Transverse colon (tissue), 3 donors: ENCODE measurements at regions not wholly inside any gene's neighbourhood (a gene's known extent, or its start where the extent isn't known, plus 50 kb on each side); places are given as distances from the start of the nearest gene placed in this dataset.

Source experiments
- CTCF ChIP-seq, 5 experiments: fragments of 200-600 bp in 3 of 5; fragments of 450-650 bp in 2 of 5; sonication (generic) in 3 of 5; IDR thresholded peaks; 1 replicate in 2 of 5; 2 replicates in 3 of 5; pipeline ENCODE4 v1.5.1; 2016 to 2017; ENCODE audit warnings: antibody characterized with exemption in 5 of 5, inconsistent platforms in 3 of 5, mild to moderate bottlenecking in 2 of 5, moderate library complexity in 1 of 5
- EP300 ChIP-seq: sonication (generic); formaldehyde crosslinking; IDR thresholded peaks from one replicate; pipeline ENCODE4 v1.6.1; 2017; ENCODE audit warnings: antibody characterized with exemption, low read depth

DNA sequence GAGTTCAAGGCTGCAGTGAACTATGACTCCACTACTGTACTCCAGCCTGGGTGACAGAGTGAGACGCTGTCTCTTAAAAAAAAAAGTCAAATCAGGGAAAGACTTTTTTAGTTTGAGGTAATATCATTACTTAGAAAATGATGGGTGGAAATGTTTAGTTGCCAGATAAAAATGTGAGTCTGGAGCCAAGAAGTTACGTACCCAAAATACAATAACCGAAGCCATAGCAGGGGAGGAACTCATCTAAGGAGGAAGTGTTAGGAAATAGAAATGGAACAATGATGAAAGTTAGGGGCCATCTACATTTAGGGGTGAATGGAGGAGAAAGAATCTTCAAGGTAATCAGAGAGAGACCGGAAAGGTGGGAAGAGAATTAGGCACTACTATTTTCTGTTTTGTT is 98.8 kb downstream of the DACT1 start:
- TF ChIP-seq EP300 (no peak), CTCF (IDR thresholded peaks at IDR 0.05) (no peak)
